CD4-positive, alpha-beta T cell (primary cell): ENCODE measurements at regions not wholly inside any gene's neighbourhood (a gene's known extent, or its start where the extent isn't known, plus 50 kb on each side); places are given as distances from the start of the nearest gene placed in this dataset.

Experiments
- ATAC-seq: fragments of 200-7000 bp; cut with Tn5 transposase; one replicate; pipeline ENCODE4 v1.10.0; 2022; ENCODE audit warnings: mild to moderate bottlenecking; ENCODE audit not compliant: poor library complexity
- CTCF ChIA-PET: fragments of 350-600 bp; sonication (Branson Sonifier 250); formaldehyde crosslinking; loops from one replicate; lab custom pipeline; 2021; ENCODE audit warnings: antibody characterized with exemption, inconsistent platforms; lab: Charles Lee
- POLR2A ChIA-PET: fragments of 350-600 bp; sonication (Branson Sonifier 250); formaldehyde crosslinking; loops from one replicate; lab custom pipeline; 2021; ENCODE audit warnings: antibody characterized with exemption, inconsistent platforms; lab: Charles Lee
- DNase-seq, 14 experiments: peaks; one replicate each; pipeline ENCODE4 v3.0.0-alpha.2; 2013 to 2020; ENCODE audit warnings: mixed read lengths in 2 of 14
- H3K27ac ChIP-seq, 2 donors: one replicate each; pipeline versions ENCODE4 v1.5.1 to v1.7.0; 2013; ENCODE audit warnings: low read length in 2 of 2, low read depth in 1 of 2, mild to moderate bottlenecking in 1 of 2
- H3K27me3 ChIP-seq, 2 experiments: 1 replicate in 1 of 2; 2 replicates in 1 of 2; pipeline versions ENCODE4 v1.6.1 to v1.7.0; 2013; ENCODE audit warnings: low read length in 2 of 2, control low read depth in 1 of 2, mild to moderate bottlenecking in 1 of 2, moderate library complexity in 1 of 2; ENCODE audit not compliant: insufficient read depth in 2 of 2, control insufficient read depth in 1 of 2
- H3K36me3 ChIP-seq: one replicate; pipeline ENCODE4 v1.6.1; 2013; ENCODE audit warnings: low read length, control low read depth; ENCODE audit not compliant: insufficient read depth
- H3K4me1 ChIP-seq: one replicate; pipeline ENCODE4 v1.6.1; 2013; ENCODE audit warnings: low read length, control low read depth; ENCODE audit not compliant: insufficient read depth
- H3K4me3 ChIP-seq: one replicate; pipeline ENCODE4 v1.5.1; 2013; ENCODE audit warnings: mild to moderate bottlenecking, low read length, moderate library complexity
- H3K9me3 ChIP-seq, 2 experiments: 1 replicate in 1 of 2; 2 replicates in 1 of 2; pipeline versions ENCODE4 v1.6.1 to v1.7.0; 2013; ENCODE audit warnings: low read length in 2 of 2, mild to moderate bottlenecking in 2 of 2, control low read depth in 1 of 2, moderate library complexity in 1 of 2; ENCODE audit not compliant: control insufficient read depth in 1 of 2, insufficient read depth in 1 of 2
- H3K27ac Mint-ChIP-seq: one replicate; pipeline ENCODE4 v1.8.0; 2020; ENCODE audit warnings: mixed read lengths
- H3K27me3 Mint-ChIP-seq: one replicate; pipeline ENCODE4 v1.8.0; 2021; ENCODE audit warnings: mixed read lengths
- H3K36me3 Mint-ChIP-seq: one replicate; pipeline ENCODE4 v1.8.0; 2021; ENCODE audit warnings: low read depth, mixed read lengths
- H3K4me1 Mint-ChIP-seq: one replicate; pipeline ENCODE4 v1.8.0; 2021; ENCODE audit warnings: low read depth, mixed read lengths
- H3K4me3 Mint-ChIP-seq: one replicate; pipeline ENCODE4 v1.8.0; 2020; ENCODE audit warnings: mild to moderate bottlenecking, mixed read lengths
- H3K9me3 Mint-ChIP-seq: one replicate; pipeline ENCODE4 v1.8.0; 2020; ENCODE audit warnings: mixed read lengths
- intact Hi-C, 2 experiments: fragments of 100-400 bp; cut with DNase I in 1 of 2; cut with micrococcal nuclease in 1 of 2; formaldehyde crosslinking; loops; one replicate each; pipeline versions ENCODE4 v1.15.1 to v1.9.0; 2023 to 2025; cut with DNase I, micrococcal nuclease
- TF ChIP-seq, protein P1 (sequence below): fragments of 200-600 bp; IDR thresholded peaks from one replicate; pipeline ENCODE4 v1.8.0; 2022; ENCODE audit warnings: antibody characterized with exemption, mild to moderate bottlenecking

DNA sequence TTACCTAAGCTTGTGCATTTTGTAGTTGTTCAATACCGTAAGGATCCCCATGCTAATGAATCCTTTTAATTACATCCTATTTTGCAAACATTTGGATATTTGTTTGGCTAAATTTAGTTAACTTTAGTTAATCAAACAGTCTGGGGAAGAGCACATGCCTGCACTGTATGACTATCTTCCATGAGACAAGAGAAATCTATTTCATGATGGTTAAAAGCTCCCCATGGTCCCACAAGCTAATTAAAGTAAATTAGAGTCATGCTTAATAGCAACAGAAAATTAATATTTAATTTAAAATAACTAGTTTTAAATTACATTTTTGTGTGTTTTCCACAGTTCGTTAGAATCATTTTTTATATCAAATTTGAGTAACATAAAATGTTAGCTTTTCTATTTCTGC, 95.4 kb upstream of the S1PR1 start:
- Mint-ChIP-seq H3K36me3 (no peaks in the 10 kb centered on the region), H3K4me3 (no peak overlapping the region), H3K9me3 (no peaks in the 10 kb centered on the region), H3K27me3 (no peaks in the 10 kb centered on the region), H3K27ac (no peak overlapping the region), H3K4me1 (peaks cover 35% of the 10 kb centered on the region)
- no peak for DNase-seq
- no peaks in the 10 kb centered on the region for H3K36me3 ChIP-seq
- POLR2A ChIA-PET: interaction anchor here (0.5 to 0.8 kb wide), 2 partner anchors 97 to 232 kb away, joined by 3 to 4 read pairs; no protein-coding TSS in a partner anchor
- CTCF ChIA-PET: interaction anchor here (0.6 to 4.1 kb wide), 6 partner anchors 9 to 258 kb away, joined by 3 to 23 read pairs (median 6); no protein-coding TSS in a partner anchor
- no peak overlapping the region for H3K27ac ChIP-seq
- H3K4me1 ChIP-seq: peaks cover 5% of the 10 kb centered on the region
- TF ChIP-seq, protein P1, sequence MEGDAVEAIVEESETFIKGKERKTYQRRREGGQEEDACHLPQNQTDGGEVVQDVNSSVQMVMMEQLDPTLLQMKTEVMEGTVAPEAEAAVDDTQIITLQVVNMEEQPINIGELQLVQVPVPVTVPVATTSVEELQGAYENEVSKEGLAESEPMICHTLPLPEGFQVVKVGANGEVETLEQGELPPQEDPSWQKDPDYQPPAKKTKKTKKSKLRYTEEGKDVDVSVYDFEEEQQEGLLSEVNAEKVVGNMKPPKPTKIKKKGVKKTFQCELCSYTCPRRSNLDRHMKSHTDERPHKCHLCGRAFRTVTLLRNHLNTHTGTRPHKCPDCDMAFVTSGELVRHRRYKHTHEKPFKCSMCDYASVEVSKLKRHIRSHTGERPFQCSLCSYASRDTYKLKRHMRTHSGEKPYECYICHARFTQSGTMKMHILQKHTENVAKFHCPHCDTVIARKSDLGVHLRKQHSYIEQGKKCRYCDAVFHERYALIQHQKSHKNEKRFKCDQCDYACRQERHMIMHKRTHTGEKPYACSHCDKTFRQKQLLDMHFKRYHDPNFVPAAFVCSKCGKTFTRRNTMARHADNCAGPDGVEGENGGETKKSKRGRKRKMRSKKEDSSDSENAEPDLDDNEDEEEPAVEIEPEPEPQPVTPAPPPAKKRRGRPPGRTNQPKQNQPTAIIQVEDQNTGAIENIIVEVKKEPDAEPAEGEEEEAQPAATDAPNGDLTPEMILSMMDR: no peak
- no peak overlapping the region for H3K4me3 ChIP-seq
- intact Hi-C loops: no loop called here
- ATAC-seq: no peak
- H3K27me3 ChIP-seq: no peaks in the 10 kb centered on the region
- H3K9me3 ChIP-seq: no peaks in the 10 kb centered on the region

DNA sequence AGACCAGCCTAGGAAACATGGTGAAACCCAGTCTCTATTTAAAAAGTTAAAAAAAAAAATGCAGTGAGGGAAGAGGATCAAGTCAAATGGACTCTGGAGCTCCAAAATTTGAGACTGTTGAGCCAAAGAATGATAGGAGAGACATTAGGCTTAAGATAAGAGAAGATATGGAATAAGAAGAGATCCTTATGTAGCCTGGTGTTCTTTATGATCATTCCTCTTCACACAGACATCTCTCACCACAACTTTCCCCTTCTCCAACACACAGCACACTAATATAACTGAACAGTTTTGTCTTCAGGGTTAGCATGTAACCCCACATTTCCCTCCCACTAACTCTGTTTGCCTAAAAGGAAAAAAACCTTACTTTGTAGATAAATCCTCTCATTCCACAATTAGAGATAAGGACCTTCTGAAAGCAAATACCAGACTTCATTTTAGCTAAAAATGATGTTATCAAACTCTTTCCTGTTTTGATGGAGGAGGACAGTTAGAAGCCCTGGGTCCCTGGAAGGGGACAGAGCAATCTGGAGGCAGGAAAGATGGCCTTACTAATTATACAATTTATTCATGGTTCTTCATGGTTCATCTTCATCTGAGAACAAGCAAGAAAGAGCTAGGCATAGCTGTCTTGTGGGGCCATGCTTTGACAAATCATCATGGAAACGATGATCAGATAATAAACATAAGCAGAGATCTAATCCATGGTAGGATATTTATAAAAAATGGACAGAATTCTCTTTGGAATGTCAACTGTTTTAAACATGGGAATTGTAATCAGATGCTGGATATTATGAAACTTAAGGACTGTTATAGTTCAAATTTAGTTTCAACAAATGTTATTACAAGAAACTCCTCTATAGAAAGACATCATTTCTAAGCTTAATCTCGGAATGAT, 96.7 kb upstream of the S1PR1 start:
- TF ChIP-seq, protein P1: no peak
- intact Hi-C loops: loop anchor here (5.0 to 10.0 kb wide), 3 partner anchors 37 to 217 kb away; no protein-coding TSS in a partner anchor

DNA sequence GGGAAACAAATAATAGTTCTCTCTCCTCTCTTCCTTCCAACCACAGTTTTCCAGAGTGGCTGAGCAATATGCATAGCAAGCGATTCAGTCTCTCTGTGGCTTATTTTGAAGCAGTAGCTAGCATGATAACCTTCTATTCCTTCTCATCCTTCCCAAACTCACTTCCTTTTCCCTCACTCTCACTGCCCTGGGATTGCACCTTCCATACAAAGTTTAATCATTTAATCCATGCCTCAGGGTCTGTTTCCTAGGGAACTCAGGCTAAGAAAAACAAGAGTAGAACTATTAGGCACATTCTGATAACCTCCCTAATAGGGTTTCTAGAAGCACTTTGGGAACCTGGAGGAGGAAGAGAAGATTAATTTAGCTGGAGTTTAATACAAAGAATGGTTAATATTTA, 97.7 kb upstream of the S1PR1 start:
- H3K27ac Mint-ChIP-seq: peak overlapping the region; percentile 18
- POLR2A ChIA-PET: interaction anchor here (0.9 to 5.6 kb wide), 6 partner anchors 27 to 216 kb away, joined by 3 to 53 read pairs (median 4); partner anchors contain the start of gene S1PR1

More for the DNA sequence above, 96.7 kb upstream of the S1PR1 start:
- peaks cover 43% of the 10 kb centered on the region for H3K4me1 Mint-ChIP-seq
- Histone ChIP-seq H3K4me1 (peaks cover 5% of the 10 kb centered on the region), H3K36me3 (no peaks in the 10 kb centered on the region), H3K27ac (no peak overlapping the region), H3K27me3 (no peaks in the 10 kb centered on the region), H3K4me3 (no peak overlapping the region), H3K9me3 (no peaks in the 10 kb centered on the region)
- DNase-seq (no peak), ATAC-seq (no peak)
- no peaks in the 10 kb centered on the region for H3K36me3 Mint-ChIP-seq
- H3K9me3 Mint-ChIP-seq: no peaks in the 10 kb centered on the region
- H3K27me3 Mint-ChIP-seq: no peaks in the 10 kb centered on the region
- no peak overlapping the region for H3K4me3 Mint-ChIP-seq
- no peak overlapping the region for H3K27ac Mint-ChIP-seq
- POLR2A ChIA-PET: interaction anchor here (0.9 to 5.6 kb wide), 5 partner anchors 28 to 216 kb away, joined by 3 to 53 read pairs (median 4); partner anchors contain the start of gene S1PR1
- CTCF ChIA-PET: interaction anchor here (1.2 to 4.1 kb wide), 8 partner anchors 8 to 169 kb away, joined by 3 to 23 read pairs (median 4); no protein-coding TSS in a partner anchor

More for the DNA sequence above, 97.7 kb upstream of the S1PR1 start:
- Mint-ChIP-seq H3K27me3 (no peaks in the 10 kb centered on the region), H3K4me3 (no peak overlapping the region), H3K36me3 (no peaks in the 10 kb centered on the region), H3K9me3 (no peaks in the 10 kb centered on the region), H3K4me1 (peaks cover 53% of the 10 kb centered on the region)
- DNase-seq: no peak
- no peaks in the 10 kb centered on the region for H3K36me3 ChIP-seq
- H3K9me3 ChIP-seq: no peaks in the 10 kb centered on the region
- H3K4me1 ChIP-seq: peaks cover 12% of the 10 kb centered on the region
- no peak overlapping the region for H3K27ac ChIP-seq
- TF ChIP-seq, protein P1: no peak
- no peaks in the 10 kb centered on the region for H3K27me3 ChIP-seq
- ATAC-seq: no peak
- intact Hi-C loops: loop anchor here (5.0 to 10.0 kb wide), 3 partner anchors 38 to 218 kb away; no protein-coding TSS in a partner anchor
- H3K4me3 ChIP-seq: no peak overlapping the region
- CTCF ChIA-PET: interaction anchor here (1.1 to 4.1 kb wide), 7 partner anchors 9 to 170 kb away, joined by 3 to 23 read pairs (median 4); no protein-coding TSS in a partner anchor
